ENCODE measurements at regions not wholly inside any gene's neighbourhood (a gene's known extent, or its start where the extent isn't known, plus 50 kb on each side); places are given as distances from the start of the nearest gene placed in this dataset.

GRCh38 chr6:157767775-157768156 lies 55.3 kb upstream of the SNX9 start:
- TF ChIP-seq, protein P1, sequence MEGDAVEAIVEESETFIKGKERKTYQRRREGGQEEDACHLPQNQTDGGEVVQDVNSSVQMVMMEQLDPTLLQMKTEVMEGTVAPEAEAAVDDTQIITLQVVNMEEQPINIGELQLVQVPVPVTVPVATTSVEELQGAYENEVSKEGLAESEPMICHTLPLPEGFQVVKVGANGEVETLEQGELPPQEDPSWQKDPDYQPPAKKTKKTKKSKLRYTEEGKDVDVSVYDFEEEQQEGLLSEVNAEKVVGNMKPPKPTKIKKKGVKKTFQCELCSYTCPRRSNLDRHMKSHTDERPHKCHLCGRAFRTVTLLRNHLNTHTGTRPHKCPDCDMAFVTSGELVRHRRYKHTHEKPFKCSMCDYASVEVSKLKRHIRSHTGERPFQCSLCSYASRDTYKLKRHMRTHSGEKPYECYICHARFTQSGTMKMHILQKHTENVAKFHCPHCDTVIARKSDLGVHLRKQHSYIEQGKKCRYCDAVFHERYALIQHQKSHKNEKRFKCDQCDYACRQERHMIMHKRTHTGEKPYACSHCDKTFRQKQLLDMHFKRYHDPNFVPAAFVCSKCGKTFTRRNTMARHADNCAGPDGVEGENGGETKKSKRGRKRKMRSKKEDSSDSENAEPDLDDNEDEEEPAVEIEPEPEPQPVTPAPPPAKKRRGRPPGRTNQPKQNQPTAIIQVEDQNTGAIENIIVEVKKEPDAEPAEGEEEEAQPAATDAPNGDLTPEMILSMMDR (IDR thresholded peaks at IDR 0.05; ENCODE audit: low read depth, low read length, missing control alignments) = no peak
- no peak overlapping the region for H3K4me3 ChIP-seq (replicated peaks; ENCODE audit: low read depth, low read length)

DNA sequence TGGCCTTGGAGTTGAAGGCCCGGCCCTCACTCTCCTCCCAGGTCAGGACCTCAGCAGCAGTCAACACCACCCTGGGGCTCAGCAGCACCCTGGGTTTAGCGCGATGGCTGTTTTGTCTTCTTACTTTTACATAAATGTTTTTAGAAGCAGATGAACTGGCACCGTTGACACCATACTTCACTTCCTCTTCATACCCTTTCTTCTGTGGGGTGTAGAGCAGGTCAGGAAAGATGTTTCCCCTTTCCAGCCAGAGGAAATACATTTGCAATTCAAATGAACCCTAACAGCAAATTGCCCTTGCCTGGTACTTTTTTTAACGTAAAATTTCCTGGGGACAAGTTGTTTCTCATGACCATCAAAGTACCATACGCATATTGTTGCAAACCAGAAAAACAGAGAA lies 54.7 kb upstream of the SNX9 start:
- DNase-seq (ENCODE audit: extremely low read depth, low read depth) = no peak
- TF ChIP-seq, protein P1 (IDR thresholded peaks at IDR 0.05; ENCODE audit: low read depth, low read length, missing control alignments) = no peak
- H3K4me3 ChIP-seq (replicated peaks; ENCODE audit: low read depth, low read length) = no peak overlapping the region

More at GRCh38 chr6:157767775-157768156, 55.3 kb upstream of the SNX9 start:
- no peak for DNase-seq (ENCODE audit: extremely low read depth, low read depth)

DNA sequence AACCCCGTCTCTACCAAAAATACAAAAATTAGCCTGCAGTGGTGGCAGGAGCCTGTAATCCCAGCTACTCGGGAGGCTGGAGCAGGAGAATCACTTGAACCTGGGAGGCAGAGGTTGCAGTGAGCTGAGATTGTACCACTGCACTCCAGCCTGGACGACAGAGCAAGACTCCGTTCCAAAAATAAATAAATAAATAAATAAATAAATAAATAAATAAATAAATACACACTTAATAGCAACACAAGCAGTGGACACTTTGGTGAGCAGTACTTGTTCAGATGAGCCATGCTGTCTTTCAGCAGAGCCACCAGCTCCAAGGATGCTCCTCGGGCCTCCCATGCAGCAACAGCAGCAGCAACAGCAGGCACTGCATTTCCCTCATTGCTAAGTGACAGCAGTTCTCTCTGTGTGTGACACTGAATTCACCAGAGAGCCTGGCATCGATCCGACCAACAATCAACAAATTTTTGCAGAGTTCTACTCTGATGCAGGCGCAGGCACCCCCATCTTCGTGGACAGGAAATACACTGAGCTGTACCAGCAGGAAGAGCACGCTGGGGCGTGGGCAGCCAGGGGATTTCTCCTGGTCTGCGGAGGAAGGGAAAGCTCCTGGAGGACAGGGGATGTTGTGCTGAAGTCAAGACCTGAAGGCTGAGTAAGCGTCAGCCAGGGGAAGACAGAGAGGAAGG lies 54.0 kb upstream of the SNX9 start:
- DNase-seq (ENCODE audit: extremely low read depth, low read depth) = no peak
- H3K4me3 ChIP-seq (replicated peaks; ENCODE audit: low read depth, low read length) = no peak overlapping the region
- TF ChIP-seq, protein P1 (IDR thresholded peaks at IDR 0.05; ENCODE audit: low read depth, low read length, missing control alignments) = no peak

- TF ChIP-seq, protein P1 (IDR thresholded peaks at IDR 0.05; ENCODE audit: low read depth, low read length, missing control alignments) = no peak
- DNase-seq (ENCODE audit: extremely low read depth, low read depth) = no peak
- H3K4me3 ChIP-seq (replicated peaks; ENCODE audit: low read depth, low read length) = no peak overlapping the region
Measured at GRCh38 chr6:157769776-157770426, 53.1 kb upstream of the SNX9 start.

- no peak for DNase-seq (ENCODE audit: extremely low read depth, low read depth)
- TF ChIP-seq, protein P1 (IDR thresholded peaks at IDR 0.05; ENCODE audit: low read depth, low read length, missing control alignments) = no peak
- no peak overlapping the region for H3K4me3 ChIP-seq (replicated peaks; ENCODE audit: low read depth, low read length)
Measured at GRCh38 chr6:157770946-157771345, 52.1 kb upstream of the SNX9 start.

- H3K4me3 ChIP-seq (replicated peaks; ENCODE audit: low read depth, low read length) = no peak overlapping the region
- no peak for DNase-seq (ENCODE audit: extremely low read depth, low read depth)
- TF ChIP-seq, protein P1 (IDR thresholded peaks at IDR 0.05; ENCODE audit: low read depth, low read length, missing control alignments) = no peak
Measured at GRCh38 chr6:157772820-157773219, 50.2 kb upstream of the SNX9 start.
